GM23338 (cell line): ENCODE measurements at regions not wholly inside any gene's neighbourhood (a gene's known extent, or its start where the extent isn't known, plus 50 kb on each side); places are given as distances from the start of the nearest gene placed in this dataset.

Source experiments
- CTCF ChIP-seq, 2 experiments: fragments of 200-600 bp in 1 of 2; sonication (generic) in 1 of 2; conservative IDR thresholded peaks; 2 replicates each; pipeline versions ENCODE4 v1.5.1 to v1.6.1; 2016 to 2017; ENCODE audit warnings: antibody characterized with exemption in 2 of 2, low read depth in 2 of 2, mild to moderate bottlenecking in 2 of 2, moderate library complexity in 1 of 2
- ETS1 ChIP-seq: IDR thresholded peaks from 2 replicates; pipeline ENCODE4 v1.6.1; 2016; ENCODE audit warnings: antibody characterized with exemption
- EZH2 ChIP-seq: fragments of 200-600 bp; sonication (generic); IDR thresholded peaks from one replicate; pipeline ENCODE4 v1.8.0; 2017; ENCODE audit warnings: antibody characterized with exemption, mild to moderate bottlenecking, low read depth; ENCODE audit not compliant: unreplicated experiment
- POLR2AphosphoS5 ChIP-seq: IDR thresholded peaks from 2 replicates; pipeline ENCODE4 v1.6.1; 2016; ENCODE audit warnings: antibody characterized with exemption, low read depth
- REST ChIP-seq: IDR thresholded peaks from one replicate; pipeline ENCODE4 v1.6.1; 2018; ENCODE audit warnings: antibody characterized with exemption; ENCODE audit not compliant: unreplicated experiment
- ZNF331 ChIP-seq: fragments of 250-450 bp; sonication (Bioruptor Pico); IDR thresholded peaks from 2 replicates; pipeline ENCODE4 v1.5.0; 2020; ENCODE audit warnings: low read depth, mild to moderate bottlenecking, moderate library complexity

- TF ChIP-seq CTCF (conservative IDR thresholded peaks at IDR 0.05; ENCODE audit: low read depth in 2 of 2) (no peak), EZH2 (no peak), REST (no peak), POLR2AphosphoS5 (no peak), ZNF331 (CRISPR knock-in tag) (no peak), ETS1 (no peak)
Measured at GRCh38 chr10:78454123-78454645, 420.5 kb downstream of the RPS24 start.
